B cell (primary cell): ENCODE measurements at regions not wholly inside any gene's neighbourhood (a gene's known extent, or its start where the extent isn't known, plus 50 kb on each side); places are given as distances from the start of the nearest gene placed in this dataset.

Experiments used
- ATAC-seq: fragments of 200-7000 bp; cut with Tn5 transposase; one replicate; pipeline ENCODE4 v1.10.0; 2021; ENCODE audit warnings: low read depth, mild to moderate bottlenecking, moderate number of reproducible peaks, moderate library complexity
- CTCF ChIA-PET: fragments of 350-600 bp; sonication (Branson Sonifier 250); formaldehyde crosslinking; loops from one replicate; lab custom pipeline; 2021; ENCODE audit warnings: antibody characterized with exemption, inconsistent platforms; lab: Charles Lee
- POLR2A ChIA-PET: fragments of 350-600 bp; sonication (Branson Sonifier 250); formaldehyde crosslinking; loops from one replicate; lab custom pipeline; 2021; ENCODE audit warnings: antibody characterized with exemption; lab: Charles Lee
- DNase-seq: peaks from one replicate; pipeline ENCODE4 v3.0.0; 2013
- H2AFZ ChIP-seq: 2 replicates; pipeline ENCODE4 v1.6.1; 2012; ENCODE audit warnings: mild to moderate bottlenecking, low read depth, low read length; ENCODE audit not compliant: insufficient read depth, poor library complexity, severe bottlenecking
- H3K27ac ChIP-seq, 2 donors: 1 replicate in 1 of 2; 2 replicates in 1 of 2; pipeline ENCODE4 v1.5.1; 2012 to 2013; ENCODE audit warnings: low read length in 2 of 2, mild to moderate bottlenecking in 2 of 2, moderate library complexity in 1 of 2
- H3K27me3 ChIP-seq, 4 experiments: fragments of 200-600 bp in 1 of 4; sonication (generic) in 1 of 4; replicated peaks in 1 of 4; 1 replicate in 2 of 4; 2 replicates in 2 of 4; pipeline versions ENCODE4 v1.6.1 to v1.7.0; 2013 to 2016; ENCODE audit warnings: low read length in 3 of 4, mild to moderate bottlenecking in 2 of 4, mixed read lengths in 1 of 4, moderate library complexity in 1 of 4; ENCODE audit not compliant: insufficient read depth in 4 of 4, control insufficient read depth in 3 of 4; ENCODE audit errors: control extremely low read depth in 1 of 4
- H3K36me3 ChIP-seq, 2 experiments: replicated peaks in 1 of 2; 1 replicate in 1 of 2; 2 replicates in 1 of 2; pipeline versions ENCODE4 v1.6.1 to v1.7.1; 2013; ENCODE audit warnings: low read length in 1 of 2; ENCODE audit not compliant: insufficient read depth in 2 of 2, control insufficient read depth in 1 of 2; ENCODE audit errors: control extremely low read depth in 1 of 2, extremely low read depth in 1 of 2
- H3K4me1 ChIP-seq, 2 donors: fragments of 200-600 bp in 1 of 2; sonication (generic) in 1 of 2; 1 replicate in 1 of 2; 2 replicates in 1 of 2; pipeline versions ENCODE4 v1.5.1 to v1.6.1; 2013 to 2017; ENCODE audit warnings: low read length in 2 of 2; ENCODE audit not compliant: control insufficient read depth in 2 of 2, insufficient read depth in 2 of 2
- H3K4me2 ChIP-seq: replicated peaks from 2 replicates; pipeline ENCODE3; 2012; ENCODE audit warnings: mild to moderate bottlenecking, low read depth, low read length; ENCODE audit not compliant: poor library complexity, severe bottlenecking
- H3K4me3 ChIP-seq, 5 experiments: fragments of 200-600 bp in 1 of 5; sonication (generic) in 1 of 5; 1 replicate in 3 of 5; 2 replicates in 2 of 5; pipeline versions ENCODE4 v1.5.1 to v1.7.0; 2011 to 2016; ENCODE audit warnings: low read length in 4 of 5, mild to moderate bottlenecking in 4 of 5, low read depth in 2 of 5, control low read depth in 1 of 5, moderate library complexity in 1 of 5; ENCODE audit not compliant: insufficient read depth in 1 of 5; ENCODE audit errors: control extremely low read depth in 1 of 5, extremely low read depth in 1 of 5
- H3K79me2 ChIP-seq: fragments of 200-600 bp; sonication (generic); one replicate; pipeline ENCODE4 v1.6.0; 2016; ENCODE audit warnings: low read length; ENCODE audit not compliant: control insufficient read depth, insufficient read depth
- H3K9ac ChIP-seq: fragments of 200-600 bp; sonication (generic); 2 replicates; pipeline ENCODE4 v1.6.1; 2017; ENCODE audit warnings: mild to moderate bottlenecking, low read length, moderate library complexity
- H3K9me3 ChIP-seq, 3 donors: one replicate each; pipeline versions ENCODE4 v1.6.1 to v1.7.1; 2013; ENCODE audit warnings: low read length in 2 of 3; ENCODE audit not compliant: control insufficient read depth in 2 of 3, insufficient read depth in 1 of 3; ENCODE audit errors: control extremely low read depth in 1 of 3
- H4K20me1 ChIP-seq: 2 replicates; pipeline ENCODE4 v1.6.0; 2012; ENCODE audit warnings: mild to moderate bottlenecking, low read length; ENCODE audit not compliant: insufficient read depth, control insufficient read depth, poor library complexity, severe bottlenecking
- H3K27ac Mint-ChIP-seq: one replicate; pipeline ENCODE4 v1.8.0; 2021; ENCODE audit warnings: mixed read lengths
- H3K27me3 Mint-ChIP-seq: one replicate; pipeline ENCODE4 v1.8.0; 2021; ENCODE audit warnings: mixed read lengths
- H3K4me1 Mint-ChIP-seq: one replicate; pipeline ENCODE4 v1.8.0; 2021; ENCODE audit warnings: mixed read lengths
- H3K4me3 Mint-ChIP-seq: one replicate; pipeline ENCODE4 v1.8.0; 2021; ENCODE audit warnings: mixed read lengths
- H3K9me3 Mint-ChIP-seq: one replicate; pipeline ENCODE4 v1.8.0; 2022; ENCODE audit warnings: mixed read lengths; ENCODE audit not compliant: insufficient read depth
- EZH2 ChIP-seq: IDR thresholded peaks from 2 replicates; pipeline ENCODE4 v1.6.1; 2012; ENCODE audit warnings: borderline replicate concordance, low read depth, mild to moderate bottlenecking, moderate library complexity, low read length; ENCODE audit not compliant: insufficient read depth, poor library complexity, severe bottlenecking
- WGBS: methylation state at CpG from one replicate; pipeline ENCODE4 v1.1.5; 2013; ENCODE audit warnings: missing lambda C conversion rate; ENCODE audit not compliant: insufficient coverage; 5-methylcytosine and 5-hydroxymethylcytosine counted together
- intact Hi-C: fragments of 100-400 bp; cut with micrococcal nuclease; formaldehyde crosslinking; loops from one replicate; pipeline ENCODE4 v1.10.0; 2022
- TF ChIP-seq, protein P1 (sequence below): fragments of 200-600 bp; IDR thresholded peaks from one replicate; pipeline ENCODE4 v1.8.0; 2022; ENCODE audit warnings: antibody characterized with exemption, mild to moderate bottlenecking

DNA sequence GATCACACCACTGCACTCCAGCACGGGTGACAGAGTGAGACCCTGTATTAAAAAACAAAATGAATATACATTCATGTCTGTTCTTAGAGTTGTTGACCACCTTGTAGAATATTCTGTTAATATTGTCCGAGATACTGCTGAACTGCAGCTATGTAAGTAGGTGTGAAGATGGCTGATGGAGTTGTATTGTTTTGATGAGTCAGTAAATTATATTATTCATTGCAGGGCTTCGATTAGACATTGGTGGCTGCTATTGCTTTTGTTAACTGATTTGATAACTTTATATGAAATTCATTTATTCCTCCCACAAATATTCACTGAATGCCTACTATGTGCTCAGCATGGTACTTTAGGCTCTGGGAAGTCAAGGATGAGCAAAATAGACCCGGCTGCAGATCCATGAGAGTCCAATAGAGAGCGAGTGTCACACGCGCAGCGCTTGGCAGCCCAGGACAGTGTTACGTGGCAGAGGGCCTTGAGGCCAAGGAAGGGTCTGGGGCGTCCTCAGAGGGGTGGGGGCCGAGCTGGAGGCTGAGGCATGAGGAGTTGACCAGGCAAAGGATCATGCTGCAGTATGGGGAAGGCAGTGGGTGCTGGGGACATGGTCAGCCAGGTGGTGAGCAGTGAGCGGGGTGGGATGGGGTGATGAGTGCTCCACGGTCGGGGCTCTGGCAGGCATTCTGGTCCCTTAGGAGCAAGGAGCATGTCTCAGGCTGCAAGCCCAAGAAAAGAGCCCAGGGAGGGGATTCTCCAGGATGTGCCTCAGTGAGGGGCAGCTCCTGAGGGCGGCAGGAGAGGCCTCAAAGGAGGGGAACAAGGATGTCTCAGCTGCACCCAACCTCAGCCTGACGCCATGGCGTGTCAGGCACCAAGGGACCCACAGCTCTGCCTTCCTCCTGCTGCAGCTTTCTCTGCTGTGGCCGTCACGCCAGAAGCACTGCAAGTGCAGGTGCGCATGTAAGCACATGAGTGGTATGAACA is 243.5 kb downstream of the GADD45G start:
- H3K27me3 Mint-ChIP-seq, result peaks cover 14% of the 10 kb centered on the region
- Histone ChIP-seq H3K9ac (no peak overlapping the region), H4K20me1 (no peaks in the 10 kb centered on the region), H3K27me3 (peaks cover 0 to 2% (median under 1%) of the 10 kb centered on the region in 4 experiments), H3K4me2 (no peak overlapping the region), H3K9me3 (no peaks in the 10 kb centered on the region), H2AFZ (no peak overlapping the region), H3K4me3 (no peak overlapping the region), H3K79me2 (no peaks in the 10 kb centered on the region), H3K36me3 (no peaks in the 10 kb centered on the region), H3K27ac (no peak overlapping the region), H3K4me1 (no peaks in the 10 kb centered on the region)
- ChIA-PET CTCF (no interaction called here), POLR2A (no interaction called here)
- no peaks in the 10 kb centered on the region for H3K4me1 Mint-ChIP-seq
- intact Hi-C loops, result no loop called here
- H3K9me3 Mint-ChIP-seq, result no peaks in the 10 kb centered on the region
- H3K27ac Mint-ChIP-seq, result no peak overlapping the region
- no peak for ATAC-seq
- no peak for DNase-seq
- H3K4me3 Mint-ChIP-seq, result no peak overlapping the region
- WGBS, result 87% methylated on average over 17 of the region's 20 CpGs
- TF ChIP-seq, protein P1, sequence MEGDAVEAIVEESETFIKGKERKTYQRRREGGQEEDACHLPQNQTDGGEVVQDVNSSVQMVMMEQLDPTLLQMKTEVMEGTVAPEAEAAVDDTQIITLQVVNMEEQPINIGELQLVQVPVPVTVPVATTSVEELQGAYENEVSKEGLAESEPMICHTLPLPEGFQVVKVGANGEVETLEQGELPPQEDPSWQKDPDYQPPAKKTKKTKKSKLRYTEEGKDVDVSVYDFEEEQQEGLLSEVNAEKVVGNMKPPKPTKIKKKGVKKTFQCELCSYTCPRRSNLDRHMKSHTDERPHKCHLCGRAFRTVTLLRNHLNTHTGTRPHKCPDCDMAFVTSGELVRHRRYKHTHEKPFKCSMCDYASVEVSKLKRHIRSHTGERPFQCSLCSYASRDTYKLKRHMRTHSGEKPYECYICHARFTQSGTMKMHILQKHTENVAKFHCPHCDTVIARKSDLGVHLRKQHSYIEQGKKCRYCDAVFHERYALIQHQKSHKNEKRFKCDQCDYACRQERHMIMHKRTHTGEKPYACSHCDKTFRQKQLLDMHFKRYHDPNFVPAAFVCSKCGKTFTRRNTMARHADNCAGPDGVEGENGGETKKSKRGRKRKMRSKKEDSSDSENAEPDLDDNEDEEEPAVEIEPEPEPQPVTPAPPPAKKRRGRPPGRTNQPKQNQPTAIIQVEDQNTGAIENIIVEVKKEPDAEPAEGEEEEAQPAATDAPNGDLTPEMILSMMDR, result no peak
- no peak for TF ChIP-seq EZH2

DNA sequence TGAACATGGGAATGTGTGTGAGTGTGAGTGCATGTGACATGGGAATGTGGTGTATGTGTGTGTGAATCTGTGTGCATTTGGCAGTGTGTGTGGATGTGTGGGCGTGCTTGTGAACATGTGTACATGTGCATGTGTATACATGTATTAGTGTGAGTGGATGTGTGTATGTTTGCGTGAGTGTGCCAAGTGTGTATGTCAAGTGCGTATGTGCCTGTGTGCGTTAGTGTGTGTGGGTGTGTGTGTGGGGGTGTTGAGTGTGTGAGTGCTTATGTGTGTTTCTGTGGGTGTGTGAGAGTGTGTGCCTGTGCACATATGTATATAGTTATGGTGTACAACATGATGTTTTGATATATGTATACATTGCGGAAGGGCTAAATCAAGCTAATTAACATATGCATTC is 244.3 kb downstream of the GADD45G start:
- Histone ChIP-seq H3K4me3 (no peak overlapping the region), H3K4me1 (no peaks in the 10 kb centered on the region), H3K9ac (no peak overlapping the region), H3K79me2 (no peaks in the 10 kb centered on the region), H3K27ac (no peak overlapping the region), H3K9me3 (no peaks in the 10 kb centered on the region), H3K36me3 (no peaks in the 10 kb centered on the region), H2AFZ (no peak overlapping the region), H4K20me1 (no peaks in the 10 kb centered on the region), H3K27me3 (peaks cover 0 to 8% (median 1%) of the 10 kb centered on the region in 4 experiments), H3K4me2 (no peak overlapping the region)
- Mint-ChIP-seq H3K9me3 (no peaks in the 10 kb centered on the region), H3K27ac (no peak overlapping the region), H3K27me3 (peaks cover 17% of the 10 kb centered on the region), H3K4me3 (no peak overlapping the region), H3K4me1 (no peaks in the 10 kb centered on the region)
- 68% methylated on average over 4 of the region's 5 CpGs for WGBS
- intact Hi-C loops, result no loop called here
- ATAC-seq (no peak), DNase-seq (no peak)
- ChIA-PET CTCF (no interaction called here), POLR2A (no interaction called here)
- TF ChIP-seq, protein P1, result no peak
- TF ChIP-seq EZH2, result no peak
